ENCODE measurements at regions not wholly inside any gene's neighbourhood (a gene's known extent, or its start where the extent isn't known, plus 50 kb on each side); places are given as distances from the start of the nearest gene placed in this dataset.

GRCh38 chrX:19195243-19195610 lies 73.0 kb upstream of the ADGRG2 start:
- intact Hi-C loops (cut with micrococcal nuclease), result no loop called here
- FAIRE-seq (no peak), DNase-seq (ENCODE audit: low read depth, low spot score) (no peak)
- TF ChIP-seq EZH2 (IDR thresholded peaks at IDR 0.05; ENCODE audit: borderline replicate concordance, low read depth, low read length, severe bottlenecking), result no peak
- no peak for TF ChIP-seq GATA2 (IDR thresholded peaks at IDR 0.05; ENCODE audit: insufficient read depth, insufficient read length, low read depth, low read length)
- TF ChIP-seq FOS (IDR thresholded peaks at IDR 0.05; ENCODE audit: borderline replicate concordance, insufficient read depth, low read length), result no peak
- TF ChIP-seq MYC (IDR thresholded peaks at IDR 0.05; ENCODE audit: low read depth, low read length), result no peak
- TF ChIP-seq JUN (IDR thresholded peaks at IDR 0.05; ENCODE audit: borderline replicate concordance, insufficient read depth, insufficient read length, low read depth), result no peak
- TF ChIP-seq POLR2AphosphoS5 (IDR thresholded peaks at IDR 0.05; ENCODE audit: insufficient read depth, low read depth, low read length), result no peak
- no peak for TF ChIP-seq POLR2A (IDR thresholded peaks at IDR 0.05; ENCODE audit: low read depth, low read length)
- TF ChIP-seq MAX (IDR thresholded peaks at IDR 0.05; ENCODE audit: insufficient read depth, insufficient read length), result no peak
- TF ChIP-seq, protein P1, sequence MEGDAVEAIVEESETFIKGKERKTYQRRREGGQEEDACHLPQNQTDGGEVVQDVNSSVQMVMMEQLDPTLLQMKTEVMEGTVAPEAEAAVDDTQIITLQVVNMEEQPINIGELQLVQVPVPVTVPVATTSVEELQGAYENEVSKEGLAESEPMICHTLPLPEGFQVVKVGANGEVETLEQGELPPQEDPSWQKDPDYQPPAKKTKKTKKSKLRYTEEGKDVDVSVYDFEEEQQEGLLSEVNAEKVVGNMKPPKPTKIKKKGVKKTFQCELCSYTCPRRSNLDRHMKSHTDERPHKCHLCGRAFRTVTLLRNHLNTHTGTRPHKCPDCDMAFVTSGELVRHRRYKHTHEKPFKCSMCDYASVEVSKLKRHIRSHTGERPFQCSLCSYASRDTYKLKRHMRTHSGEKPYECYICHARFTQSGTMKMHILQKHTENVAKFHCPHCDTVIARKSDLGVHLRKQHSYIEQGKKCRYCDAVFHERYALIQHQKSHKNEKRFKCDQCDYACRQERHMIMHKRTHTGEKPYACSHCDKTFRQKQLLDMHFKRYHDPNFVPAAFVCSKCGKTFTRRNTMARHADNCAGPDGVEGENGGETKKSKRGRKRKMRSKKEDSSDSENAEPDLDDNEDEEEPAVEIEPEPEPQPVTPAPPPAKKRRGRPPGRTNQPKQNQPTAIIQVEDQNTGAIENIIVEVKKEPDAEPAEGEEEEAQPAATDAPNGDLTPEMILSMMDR (IDR thresholded peaks at IDR 0.05; ENCODE audit: extremely low read depth in 1 of 2, insufficient read depth in 1 of 2, low read depth in 1 of 2, low read length in 2 of 2), result no peak
- no TSS peak for BruUV-seq (replicated peaks)
- Histone ChIP-seq H3K79me2 (ENCODE audit: control insufficient read depth, insufficient read depth, low read length) (no peaks in the 10 kb centered on the region), H4K20me1 (replicated peaks; ENCODE audit: control insufficient read depth, extremely low read depth, insufficient read depth, low read length) (no peaks in the 10 kb centered on the region), H3K9me1 (replicated peaks; ENCODE audit: control insufficient read depth, extremely low read depth, insufficient read depth, low read length) (no peaks in the 10 kb centered on the region), H3K4me2 (ENCODE audit: insufficient read depth, low read length) (no peak overlapping the region), H3K27ac (ENCODE audit: insufficient read depth, low read depth, low read length) (no peak overlapping the region), H3K36me3 (ENCODE audit: control insufficient read depth in 2 of 2, extremely low read depth in 1 of 2, insufficient read depth in 2 of 2, low read length in 2 of 2) (no peaks in the 10 kb centered on the region), H2AFZ (ENCODE audit: low read depth, low read length) (no peak overlapping the region), H3K4me1 (ENCODE audit: control insufficient read depth, extremely low read depth, insufficient read depth, low read length) (no peaks in the 10 kb centered on the region), H3K9me3 (replicated peaks; ENCODE audit: control insufficient read depth, insufficient read depth, low read length) (no peaks in the 10 kb centered on the region), H3K27me3 (ENCODE audit: control insufficient read depth in 2 of 2, insufficient read depth in 2 of 2, low read length in 2 of 2) (no peaks in the 10 kb centered on the region), H3K4me3 (replicated peaks in 1 of 3; ENCODE audit: insufficient read depth in 1 of 3, low read depth in 1 of 3, low read length in 3 of 3) (no peak overlapping the region), H3K9ac (replicated peaks; ENCODE audit: extremely low read depth, insufficient read depth, low read length) (no peak overlapping the region)
- dilution Hi-C loops (cut with MboI; ENCODE audit: extremely low pct_ligation_motif_present, low sequenced_read_pairs), result no loop called here
- POLR2A ChIA-PET, result no interaction called here
- CTCF ChIA-PET, result no interaction called here
